Midbrain (tissue), 1 donor: ENCODE measurements at regions not wholly inside any gene's neighbourhood (a gene's known extent, or its start where the extent isn't known, plus 50 kb on each side); places are given as distances from the start of the nearest gene placed in this dataset.

Source experiments
- DNase-seq: peaks from one replicate; lab custom pipeline; 2025; lab: John Stamatoyannopoulos, UW

DNA sequence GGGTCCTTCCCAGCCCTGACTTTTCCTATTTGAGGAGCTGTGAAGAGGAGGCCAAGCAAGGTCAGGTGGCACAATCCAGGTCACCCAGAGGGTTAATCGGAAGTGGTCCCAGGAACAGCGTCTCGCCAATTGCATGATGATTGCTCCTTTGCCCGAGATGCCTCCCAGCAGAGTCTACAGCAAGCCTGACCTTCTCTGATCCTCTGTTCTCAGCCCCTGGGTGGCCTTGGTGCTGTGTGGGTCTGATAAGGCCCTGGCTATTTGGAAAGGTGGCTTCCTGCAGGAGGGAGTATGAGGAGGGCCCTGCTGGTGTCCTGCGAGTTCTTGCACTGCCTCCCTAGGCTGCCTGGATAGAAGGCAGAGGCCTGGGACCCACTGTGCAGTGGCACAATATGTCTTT, 116.2 kb downstream of the FOXD2 start:
- DNase-seq: peak; percentile 2

DNA sequence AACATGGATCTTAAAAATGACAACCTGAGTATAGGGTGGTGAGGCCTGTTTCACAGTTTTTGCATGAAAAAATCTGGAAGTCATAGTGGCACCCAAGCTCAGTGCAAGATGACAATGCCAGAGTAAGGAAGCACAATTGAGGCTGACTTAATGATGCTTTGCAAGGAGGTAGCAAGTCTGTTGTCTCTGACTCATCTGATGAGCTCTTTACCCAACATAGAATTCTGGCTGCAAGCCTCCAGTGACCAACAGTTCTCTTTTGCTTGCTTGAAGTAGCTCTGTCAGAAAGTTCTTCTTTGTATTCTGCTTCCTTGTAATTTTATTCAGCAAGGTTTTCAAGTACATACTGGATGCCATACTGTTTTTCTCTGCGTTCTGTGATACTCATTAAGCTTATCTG, 117.1 kb downstream of the FOXD2 start:
- DNase-seq: no peak

DNA sequence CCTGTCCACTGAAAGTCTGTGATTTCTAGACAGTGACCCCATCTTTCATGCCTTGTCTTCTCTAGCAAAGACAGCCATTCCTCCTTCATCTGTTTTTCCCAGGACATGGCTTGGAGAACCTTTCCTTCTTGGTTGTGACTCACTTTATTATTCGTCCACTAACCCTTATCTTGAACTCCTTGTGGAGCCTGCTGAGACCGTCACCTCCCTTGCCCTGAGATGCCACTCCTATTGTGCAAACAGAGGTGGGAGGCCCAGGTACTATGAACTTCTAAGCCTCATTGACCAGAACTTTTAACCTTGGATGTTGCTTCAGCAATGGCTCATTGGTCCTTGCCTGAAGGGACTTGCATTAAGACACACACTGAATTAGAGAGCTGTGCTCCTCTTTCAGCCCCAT, 117.5 kb downstream of the FOXD2 start:
- no peak for DNase-seq

DNA sequence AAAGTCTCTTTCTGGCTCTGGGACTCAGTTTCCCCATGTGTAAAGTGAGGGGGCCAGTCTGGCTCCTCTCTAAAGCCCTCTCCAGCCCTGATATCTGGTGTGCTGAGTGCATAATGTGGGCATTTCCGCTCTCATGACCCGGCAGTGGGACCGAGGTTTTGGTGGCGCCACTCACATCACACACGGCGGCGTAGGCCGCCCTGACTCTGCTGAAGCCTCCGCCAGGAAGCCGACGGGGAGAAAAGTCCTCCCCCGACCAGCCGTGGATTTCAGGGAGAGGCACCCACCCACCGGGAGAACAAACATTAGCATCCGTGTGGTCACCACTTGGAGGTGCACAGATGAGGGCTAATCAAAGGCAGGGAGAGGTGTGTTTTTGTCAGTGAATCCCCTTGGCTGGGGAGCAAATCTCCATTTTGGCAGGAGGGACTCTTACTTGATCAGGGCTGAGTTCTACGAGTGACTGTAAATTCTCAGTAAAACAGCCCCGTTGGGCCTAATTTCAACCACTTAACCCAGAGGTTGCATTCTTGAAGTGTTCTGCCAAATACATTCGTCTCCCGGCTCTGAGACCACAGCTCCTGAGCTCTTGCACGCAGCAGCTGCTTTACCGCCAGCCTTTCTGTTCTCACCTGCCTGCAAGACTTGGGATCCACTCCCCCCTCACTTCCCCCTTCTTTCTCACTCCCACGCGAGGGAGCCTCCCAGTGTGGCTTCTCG, 118.2 kb downstream of the FOXD2 start:
- no peak for DNase-seq

DNA sequence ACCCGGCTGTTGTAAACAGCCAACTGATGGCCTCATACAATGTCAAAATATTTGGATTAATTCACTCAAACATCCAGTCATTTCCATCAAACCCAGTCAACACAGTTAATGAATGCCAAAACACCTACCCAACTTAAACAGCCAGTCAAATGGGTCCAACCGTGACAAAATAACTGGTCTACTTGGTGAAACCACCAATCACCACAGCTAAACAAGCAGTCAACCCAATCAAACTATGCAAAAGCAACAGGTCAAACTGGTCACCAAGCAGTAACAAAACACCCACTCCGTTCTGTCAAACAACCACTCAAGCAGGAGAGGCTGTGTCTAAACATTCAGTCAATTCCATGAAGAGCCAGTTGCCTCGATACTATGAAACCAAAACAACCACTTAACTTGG, 119.2 kb downstream of the FOXD2 start:
- no peak for DNase-seq

DNA sequence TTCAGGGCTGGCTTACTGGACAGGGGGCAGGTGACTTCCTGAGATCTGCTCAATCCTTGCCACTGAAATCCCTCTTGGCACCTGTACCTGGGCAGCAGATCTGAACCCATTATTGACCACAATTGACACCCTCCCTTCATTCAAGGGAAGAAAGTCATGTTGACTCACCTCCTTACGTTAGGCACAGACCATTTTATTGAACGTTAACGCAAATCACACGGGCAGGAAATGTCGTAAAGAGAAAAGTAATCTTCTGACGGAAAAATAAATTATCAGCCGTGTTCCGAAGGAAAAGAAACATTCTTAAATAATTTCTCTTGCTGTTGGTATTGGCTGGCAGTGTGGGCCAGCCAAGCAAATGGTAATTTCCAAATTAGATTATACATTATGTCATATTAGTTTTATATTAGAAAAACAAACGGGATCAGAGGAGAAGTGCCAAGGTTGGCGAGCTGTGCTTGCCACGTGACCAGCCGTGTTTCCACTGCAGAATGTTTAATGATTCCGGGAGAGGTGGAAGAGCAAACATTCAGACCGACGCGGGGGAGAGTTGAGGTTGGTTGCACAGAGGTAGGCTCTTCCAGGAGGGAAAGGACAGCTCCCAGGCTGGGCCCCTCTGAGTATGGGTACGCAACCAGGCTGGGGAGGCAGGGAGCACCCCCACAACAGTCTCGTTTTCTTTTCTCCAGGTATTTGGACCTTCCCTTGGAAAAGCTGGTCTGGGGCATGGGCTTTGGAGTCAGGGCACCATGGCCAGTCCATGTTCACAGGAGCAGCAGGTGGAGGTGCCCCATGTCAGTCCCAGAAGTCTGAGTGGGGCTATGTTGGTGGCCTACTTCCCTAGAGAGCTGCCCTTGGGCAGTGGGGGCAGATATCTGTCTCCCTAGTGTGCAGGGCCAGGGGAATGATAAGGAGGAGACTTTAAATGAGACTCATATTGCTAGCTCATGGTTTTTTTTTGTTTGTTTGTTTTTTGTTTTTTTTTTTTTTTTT, 121.1 kb downstream of the FOXD2 start:
- DNase-seq: no peak

DNA sequence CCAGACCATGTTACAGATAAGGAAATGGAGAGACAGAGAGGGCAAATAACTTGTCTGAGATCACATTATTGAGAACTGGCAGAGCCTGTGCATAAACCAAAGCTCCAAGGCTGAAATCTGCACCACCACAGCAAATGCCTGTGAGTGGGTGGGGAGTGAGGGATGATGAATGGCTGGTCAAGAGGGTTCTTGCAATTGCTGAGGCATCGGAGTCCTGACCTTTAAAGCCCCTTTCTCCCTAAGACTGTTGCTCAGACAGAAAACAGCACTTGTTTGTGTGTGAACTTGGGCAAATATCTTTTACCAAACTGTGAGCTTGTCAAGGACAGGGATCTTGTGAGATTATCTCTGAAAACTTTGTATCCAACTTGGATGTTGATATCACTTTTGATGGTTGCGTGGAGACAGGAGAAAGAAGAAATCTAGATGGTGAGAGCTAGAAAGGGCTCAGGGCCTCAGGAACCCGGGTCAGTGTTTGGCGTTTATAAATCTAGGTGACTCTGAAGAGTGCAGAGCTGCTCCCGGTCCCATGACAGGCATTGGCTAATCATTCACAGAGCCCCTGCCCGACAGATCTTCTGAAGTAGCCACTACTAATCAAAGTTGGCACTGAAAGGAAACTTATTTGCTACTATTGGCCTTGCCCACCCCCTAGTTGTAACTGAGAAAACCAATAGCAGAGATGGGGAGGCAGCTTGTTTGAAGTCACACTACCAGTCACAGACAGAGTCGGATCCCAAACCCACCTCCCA, 122.3 kb downstream of the FOXD2 start:
- no peak for DNase-seq

DNA sequence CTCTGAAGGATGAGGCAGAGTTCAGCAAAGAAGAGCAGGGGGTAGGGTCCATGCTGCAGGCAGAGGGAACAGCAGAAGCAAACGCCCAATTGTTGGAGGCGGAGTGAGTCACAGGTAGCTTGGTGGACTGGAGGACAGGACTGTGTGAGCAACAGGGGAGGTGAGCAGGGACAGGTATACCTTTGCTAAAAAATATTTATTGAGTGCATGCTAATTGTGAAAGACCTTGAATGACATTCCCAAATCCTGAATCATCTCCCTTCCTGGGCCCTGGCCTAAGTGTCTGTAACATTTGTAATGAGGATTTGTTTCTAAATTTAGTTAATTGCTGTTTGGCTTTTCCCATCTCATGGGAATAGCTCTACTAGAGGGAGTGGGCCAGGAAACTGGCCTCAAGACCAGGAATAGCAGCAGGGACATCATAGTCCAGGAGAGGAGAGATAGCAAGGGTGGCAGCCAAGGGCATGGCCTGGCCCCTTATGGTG, 123.7 kb downstream of the FOXD2 start:
- no peak for DNase-seq

DNA sequence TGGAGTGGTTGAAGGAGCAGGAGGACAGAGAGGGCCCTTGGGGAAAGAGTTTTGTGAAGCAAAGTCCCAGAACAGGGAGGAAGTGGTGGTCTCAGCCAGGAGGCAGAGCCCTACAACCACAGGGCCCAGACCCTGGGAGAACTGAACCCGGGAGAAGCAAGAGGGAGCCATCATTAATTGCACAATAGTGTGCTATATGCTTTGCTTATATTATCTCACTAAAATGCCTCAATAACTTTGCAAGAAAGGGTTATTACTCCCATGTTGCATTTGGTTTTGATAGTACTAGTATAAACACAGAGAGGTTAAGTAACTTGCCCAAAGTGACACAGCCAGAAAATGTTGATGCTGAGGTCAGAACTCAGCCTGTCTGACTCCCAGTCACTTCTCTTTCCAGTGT, 124.3 kb downstream of the FOXD2 start:
- DNase-seq: no peak

DNA sequence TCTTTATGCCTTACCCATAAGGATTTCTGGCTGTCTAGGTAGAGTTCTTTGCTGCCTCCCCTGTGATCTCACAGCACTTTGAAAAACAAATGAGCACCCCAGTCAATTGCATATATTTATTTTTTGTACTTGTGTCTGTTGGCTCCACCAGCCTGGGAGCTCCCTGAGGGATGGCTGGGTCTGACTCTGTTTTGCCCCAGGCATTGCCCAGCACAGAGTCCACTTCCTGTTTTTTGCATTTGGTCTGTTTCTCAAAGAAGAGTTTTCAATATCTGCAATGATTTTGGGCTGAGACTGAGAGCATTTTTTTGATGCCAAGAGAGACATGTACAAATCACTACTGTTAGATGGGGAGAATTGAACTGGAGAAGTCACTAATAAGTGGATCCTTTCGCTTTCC, 125.0 kb downstream of the FOXD2 start:
- no peak for DNase-seq

DNA sequence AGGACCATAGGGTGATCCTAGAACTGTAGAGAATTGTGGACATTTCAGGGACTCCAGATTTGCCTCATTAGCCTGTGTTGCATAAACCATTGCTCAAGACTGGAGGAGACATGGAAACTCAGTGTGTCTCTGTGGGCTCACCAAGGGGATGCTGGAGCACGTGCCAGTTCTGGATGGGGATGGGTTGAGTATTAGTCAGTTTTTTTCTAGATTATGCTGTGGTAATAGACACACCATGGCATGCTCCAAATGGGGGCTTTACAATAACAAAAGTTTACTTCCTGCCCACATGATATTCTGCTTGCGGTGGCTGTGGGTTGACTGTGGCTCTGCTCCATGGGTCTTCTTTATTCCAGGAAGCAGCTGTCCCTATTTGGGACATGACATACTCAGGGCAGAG, 125.4 kb downstream of the FOXD2 start:
- DNase-seq: no peak

DNA sequence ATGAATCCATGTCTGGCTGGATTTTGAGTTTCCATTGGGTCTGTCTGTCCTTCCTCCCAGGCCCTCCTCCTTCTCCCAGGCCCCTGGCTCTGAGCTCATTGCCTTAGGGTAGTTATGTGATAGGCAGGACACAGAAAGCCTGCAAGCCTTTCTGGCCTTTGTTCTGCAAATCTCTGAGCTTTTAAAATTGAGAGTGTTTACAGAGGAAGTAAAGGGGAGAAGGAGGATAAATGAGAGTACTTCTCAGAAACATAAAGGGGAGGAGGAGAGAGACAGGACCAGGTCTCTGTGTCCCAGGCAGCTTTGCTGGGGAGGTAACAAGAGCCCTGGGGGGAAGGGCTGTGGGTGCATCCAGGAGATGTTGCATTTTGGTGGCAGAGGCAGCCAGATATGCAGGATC, 126.7 kb downstream of the FOXD2 start:
- DNase-seq: no peak

DNA sequence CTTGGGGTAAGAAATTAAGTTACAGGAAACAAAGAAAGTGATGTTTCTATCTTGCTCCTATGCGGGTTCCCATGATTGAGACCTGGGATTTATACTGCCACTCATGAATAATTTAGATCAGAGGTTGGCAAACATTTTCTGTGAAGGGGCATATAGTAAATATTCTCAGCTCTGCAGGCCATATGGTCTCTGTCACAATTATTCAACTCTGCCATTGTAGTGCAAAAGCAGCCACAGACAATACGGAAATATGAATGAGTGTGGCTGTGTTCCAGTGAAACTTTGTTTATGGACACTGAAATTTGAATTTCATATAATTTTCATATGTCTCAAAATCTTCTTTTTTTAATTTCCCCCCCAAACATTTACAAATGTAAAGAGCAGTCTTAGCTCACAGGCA, 127.2 kb downstream of the FOXD2 start:
- DNase-seq: no peak

DNA sequence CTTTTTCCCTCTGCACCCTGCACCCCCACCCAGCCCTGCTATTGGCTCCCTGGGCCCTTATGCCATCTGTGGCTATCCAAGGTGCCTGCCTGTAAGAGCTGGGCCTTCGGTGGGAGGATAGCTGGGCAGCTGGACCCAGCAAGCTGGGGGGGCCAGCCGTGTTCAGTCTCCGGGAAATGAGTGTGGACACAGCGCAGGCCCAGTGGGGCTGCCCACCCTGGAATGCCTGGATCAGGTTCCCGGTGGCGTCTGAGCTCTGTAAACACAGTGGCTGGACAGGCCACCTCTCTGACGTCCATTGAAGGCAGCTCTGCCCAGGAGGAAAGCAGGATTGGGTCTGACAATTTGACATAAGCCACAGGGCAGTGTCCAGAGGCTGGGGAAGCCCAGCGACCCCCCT, 127.8 kb downstream of the FOXD2 start:
- DNase-seq: no peak

DNA sequence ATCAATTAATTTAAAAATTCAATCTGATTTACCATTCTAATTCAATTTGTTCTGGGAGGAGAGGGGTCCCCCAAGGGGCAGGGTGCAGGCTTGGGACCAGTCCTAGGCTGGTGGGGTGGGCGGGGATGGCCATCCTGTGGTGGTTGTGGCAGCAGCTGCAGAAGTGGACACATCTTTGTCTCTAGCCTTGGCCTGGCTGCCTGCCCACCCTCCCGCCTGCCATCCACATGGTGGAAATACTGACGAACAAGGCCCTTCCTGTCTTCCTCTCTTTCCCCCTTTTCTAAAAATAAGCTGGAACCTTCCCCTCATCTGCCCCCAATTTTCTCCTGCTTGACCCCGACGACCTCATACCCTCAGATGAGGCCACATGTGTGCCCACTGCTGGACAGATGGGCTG, 130.9 kb downstream of the FOXD2 start:
- peak; percentile 46 for DNase-seq

DNA sequence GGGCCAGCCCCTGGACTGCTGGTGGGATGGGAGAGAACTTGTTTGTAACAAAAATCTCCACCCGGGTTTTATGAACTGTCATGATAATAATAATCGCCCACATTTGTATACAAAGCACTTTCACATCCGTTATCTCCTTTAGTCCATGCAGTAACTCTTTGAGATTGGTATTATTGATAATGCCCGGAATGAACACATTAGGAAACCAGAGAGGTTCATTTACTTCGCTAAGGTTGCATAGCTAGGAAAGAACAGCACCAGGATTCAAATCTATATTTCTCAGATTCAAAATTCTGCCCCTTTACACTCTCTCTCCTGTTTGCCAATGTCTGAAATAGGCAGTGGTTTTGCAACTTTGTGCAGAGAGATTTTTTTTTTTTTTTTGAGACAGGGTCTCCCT, 131.4 kb downstream of the FOXD2 start:
- DNase-seq: no peak

DNA sequence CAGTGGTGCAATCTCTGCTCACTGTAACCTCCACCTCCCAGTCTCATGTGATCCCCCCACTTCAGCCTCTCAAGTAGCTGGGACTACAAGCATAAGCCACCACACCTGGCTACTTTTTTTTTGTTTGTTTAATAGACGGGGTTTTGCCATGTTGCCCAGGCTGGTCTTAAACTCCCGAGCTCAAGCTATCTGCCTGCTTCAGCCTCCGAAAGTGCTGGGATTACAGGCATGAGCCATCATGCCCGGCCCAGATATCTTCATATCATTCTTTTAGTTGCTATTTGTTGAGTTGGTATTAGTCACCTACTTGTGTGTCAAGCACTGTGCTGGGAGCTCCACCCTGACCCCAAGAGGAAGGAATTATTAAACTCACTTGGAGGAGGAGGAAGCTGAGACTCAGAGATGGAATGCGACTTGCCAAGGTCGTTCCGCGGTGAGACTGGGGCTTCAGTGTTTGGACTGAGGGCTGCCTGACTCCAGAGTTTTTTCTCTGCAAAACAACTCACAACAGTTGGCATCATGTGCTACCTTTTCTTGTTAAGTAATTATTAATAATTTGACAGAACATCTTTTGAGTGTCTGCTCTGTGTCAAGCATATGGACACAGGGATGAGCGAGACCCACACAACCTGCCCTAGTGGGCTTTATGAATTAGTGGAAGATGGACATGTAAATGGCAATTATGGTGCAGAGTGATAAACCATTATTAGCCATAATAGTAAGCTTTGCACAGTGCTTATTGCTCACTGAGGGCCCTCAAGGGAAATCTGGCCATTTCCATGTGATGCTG, 132.0 kb downstream of the FOXD2 start:
- no peak for DNase-seq

DNA sequence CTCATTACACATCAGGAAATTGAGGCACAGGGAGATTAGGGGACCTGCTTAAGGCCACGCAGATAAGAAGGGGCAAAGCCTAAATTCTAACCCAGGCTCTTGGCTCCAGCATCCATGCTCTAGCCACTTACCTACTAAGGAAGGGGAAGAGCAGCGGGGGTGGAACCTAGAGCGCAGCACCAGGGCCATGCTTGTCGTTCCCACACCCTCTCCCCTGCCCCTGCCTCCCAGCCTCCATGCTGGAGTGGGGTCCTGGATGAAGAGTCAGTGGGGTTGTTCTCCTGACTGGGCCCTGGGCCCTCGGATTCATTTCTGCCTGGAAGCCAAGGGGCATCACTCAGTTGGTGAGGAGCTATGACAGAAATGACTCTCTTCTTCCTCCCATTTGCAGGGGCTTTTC, 133.3 kb downstream of the FOXD2 start:
- DNase-seq: no peak

DNA sequence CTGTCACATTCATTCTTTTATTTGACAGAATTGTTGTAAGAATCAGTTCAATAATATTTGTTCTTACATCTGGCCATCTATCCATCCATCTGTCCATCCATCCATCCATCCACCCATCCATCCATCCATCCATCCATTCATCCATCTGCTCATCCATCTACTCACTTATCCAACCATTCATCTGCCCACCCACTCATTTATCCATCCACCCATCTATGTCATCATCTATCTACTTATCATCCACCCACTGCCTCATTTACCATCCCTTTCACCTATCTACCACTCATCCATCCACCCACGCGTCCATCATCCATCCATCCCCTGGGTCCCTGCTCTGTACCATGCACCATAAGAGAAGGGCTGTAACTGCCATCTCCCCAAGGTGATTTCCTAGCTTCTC, 134.1 kb downstream of the FOXD2 start:
- DNase-seq: no peak

DNA sequence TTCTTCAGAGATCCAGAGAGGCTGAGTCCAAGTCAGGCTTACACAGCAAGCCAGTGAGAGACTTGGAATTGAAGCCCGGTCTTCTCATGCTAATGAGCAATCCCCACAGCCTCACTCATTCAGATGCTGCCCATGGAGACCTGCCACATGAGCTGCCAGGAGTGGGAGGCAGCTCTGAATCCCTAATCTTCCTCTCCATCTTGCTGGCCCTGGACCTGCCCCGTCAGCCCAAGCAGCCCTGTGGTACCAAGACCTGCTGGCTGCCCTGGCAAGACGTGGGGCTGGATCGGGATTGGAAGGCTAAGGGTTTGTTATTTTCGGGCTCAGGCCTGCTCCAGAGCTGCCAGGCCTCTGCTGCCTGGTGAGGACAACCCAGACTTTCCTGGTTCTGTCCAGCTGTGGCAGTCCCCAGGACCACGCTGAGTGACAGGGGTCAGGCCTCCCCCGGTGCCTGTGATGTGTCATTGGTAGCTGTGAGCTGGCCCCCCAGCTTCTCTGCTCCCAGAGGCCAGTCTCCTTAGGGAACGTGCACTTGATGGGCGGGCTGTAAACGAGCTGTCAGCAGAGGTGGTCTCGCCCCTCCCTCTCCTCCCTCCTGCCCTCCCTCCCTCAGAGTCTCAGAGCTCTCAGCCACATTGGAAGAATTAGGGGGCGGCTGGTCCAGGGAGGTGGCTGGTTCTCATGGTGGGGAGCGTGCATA, 135.0 kb downstream of the FOXD2 start:
- DNase-seq: peak; percentile 59
